ENCODE measurements at regions not wholly inside any gene's neighbourhood (a gene's known extent, or its start where the extent isn't known, plus 50 kb on each side); places are given as distances from the start of the nearest gene placed in this dataset.

DNA sequence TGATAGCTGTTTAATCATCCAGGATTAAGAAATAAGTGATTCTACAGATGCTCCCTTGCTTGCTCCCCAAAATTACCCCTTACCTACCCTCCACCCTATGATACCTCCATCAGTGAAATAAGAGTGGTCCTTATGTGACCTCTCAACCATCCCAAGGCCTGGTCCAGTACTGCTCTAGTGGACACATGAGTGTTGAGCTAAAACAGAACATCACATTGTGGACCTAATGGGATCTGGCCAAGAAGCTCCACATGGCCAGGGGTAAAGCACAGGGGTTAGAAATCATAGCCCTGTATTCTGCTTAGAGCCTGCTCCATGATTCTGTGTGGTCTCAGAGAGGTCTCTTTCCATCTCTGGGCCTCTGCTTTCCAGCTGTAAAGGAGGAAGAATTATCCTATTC lies 355.6 kb downstream of the TNS1 start:
- Histone ChIP-seq H2AFZ (ENCODE audit: low read length) (no peak overlapping the region), H3K27me3 (ENCODE audit: low read length) (no peaks in the 10 kb centered on the region), H3K9me3 (ENCODE audit: low read length) (no peaks in the 10 kb centered on the region), H3K4me3 (ENCODE audit: low read length) (no peak overlapping the region), H3K9ac (ENCODE audit: low read length) (no peak overlapping the region), H3K27ac (ENCODE audit: low read length) (no peak overlapping the region), H3K9me2 (replicated peaks; ENCODE audit: insufficient read depth, low read length) (no peaks in the 10 kb centered on the region), H4K20me1 (ENCODE audit: insufficient read depth, low read depth, low read length) (no peaks in the 10 kb centered on the region), H3K79me2 (ENCODE audit: low read length) (no peaks in the 10 kb centered on the region), H3K4me2 (ENCODE audit: low read depth, low read length, poor library complexity, severe bottlenecking) (no peak overlapping the region), H3K4me1 (ENCODE audit: low read length) (no peaks in the 10 kb centered on the region), H3K36me3 (ENCODE audit: insufficient read depth, low read length) (no peaks in the 10 kb centered on the region)
- DNase-seq = no peak

DNA sequence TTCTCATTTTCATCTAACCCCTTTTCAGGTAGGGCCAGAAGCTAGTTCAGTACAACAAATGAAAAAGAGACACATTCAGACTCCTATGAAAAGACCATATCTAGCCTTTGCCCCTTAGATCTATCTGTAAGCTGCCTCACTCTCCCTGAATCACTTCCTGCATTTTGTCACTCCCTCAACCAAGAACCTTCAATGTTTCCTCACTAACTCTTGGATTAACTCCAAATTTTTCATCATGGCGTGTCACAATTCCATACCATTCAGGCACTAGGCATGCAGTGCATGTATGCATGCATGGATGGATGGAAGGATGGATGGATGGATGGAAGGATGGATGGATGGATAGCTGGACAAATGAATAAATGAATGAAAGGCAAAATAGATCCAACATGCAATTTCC lies 356.9 kb downstream of the TNS1 start:
- no peaks in the 10 kb centered on the region for H3K4me1 ChIP-seq (ENCODE audit: low read length)
- no peaks in the 10 kb centered on the region for H3K27me3 ChIP-seq (ENCODE audit: low read length)
- no peaks in the 10 kb centered on the region for H3K36me3 ChIP-seq (ENCODE audit: insufficient read depth, low read length)
- H3K79me2 ChIP-seq (ENCODE audit: low read length) = no peaks in the 10 kb centered on the region
- no peaks in the 10 kb centered on the region for H3K9me3 ChIP-seq (ENCODE audit: low read length)
- no peak overlapping the region for H2AFZ ChIP-seq (ENCODE audit: low read length)
- H3K4me3 ChIP-seq (ENCODE audit: low read length) = no peak overlapping the region
- no peak overlapping the region for H3K27ac ChIP-seq (ENCODE audit: low read length)
- no peaks in the 10 kb centered on the region for H3K9me2 ChIP-seq (replicated peaks; ENCODE audit: insufficient read depth, low read length)
- H4K20me1 ChIP-seq (ENCODE audit: insufficient read depth, low read depth, low read length) = no peaks in the 10 kb centered on the region
- no peak overlapping the region for H3K4me2 ChIP-seq (ENCODE audit: low read depth, low read length, poor library complexity, severe bottlenecking)
- no peak for DNase-seq
- H3K9ac ChIP-seq (ENCODE audit: low read length) = no peak overlapping the region

DNA sequence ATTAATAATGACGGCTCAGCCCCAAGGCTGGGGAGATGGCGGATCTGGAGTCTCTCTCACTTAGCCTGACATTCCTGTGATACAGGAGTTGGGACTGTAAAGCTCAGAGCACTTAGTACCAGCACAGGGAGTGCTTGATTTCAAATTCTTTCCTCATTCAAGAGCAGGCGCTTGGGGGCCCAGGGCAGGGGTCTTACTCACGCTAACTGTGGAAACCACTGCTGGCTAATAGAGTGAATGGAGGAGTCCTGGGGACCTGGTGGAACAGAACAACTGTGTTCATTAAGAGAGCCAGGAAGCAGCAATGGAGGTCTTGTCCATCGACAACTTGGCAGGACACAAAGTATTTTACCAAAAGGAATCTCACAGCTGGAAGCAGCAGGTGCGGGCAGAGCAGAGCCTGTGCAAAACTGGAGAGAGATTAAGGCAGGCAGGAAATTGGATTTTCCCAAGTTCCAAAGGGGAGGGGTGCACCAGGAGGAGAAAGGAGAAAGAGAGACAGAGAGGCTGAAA lies 358.9 kb downstream of the TNS1 start:
- Histone ChIP-seq H2AFZ (ENCODE audit: low read length) (no peak overlapping the region), H3K4me3 (ENCODE audit: low read length) (no peak overlapping the region), H4K20me1 (ENCODE audit: insufficient read depth, low read depth, low read length) (no peaks in the 10 kb centered on the region)

DNA sequence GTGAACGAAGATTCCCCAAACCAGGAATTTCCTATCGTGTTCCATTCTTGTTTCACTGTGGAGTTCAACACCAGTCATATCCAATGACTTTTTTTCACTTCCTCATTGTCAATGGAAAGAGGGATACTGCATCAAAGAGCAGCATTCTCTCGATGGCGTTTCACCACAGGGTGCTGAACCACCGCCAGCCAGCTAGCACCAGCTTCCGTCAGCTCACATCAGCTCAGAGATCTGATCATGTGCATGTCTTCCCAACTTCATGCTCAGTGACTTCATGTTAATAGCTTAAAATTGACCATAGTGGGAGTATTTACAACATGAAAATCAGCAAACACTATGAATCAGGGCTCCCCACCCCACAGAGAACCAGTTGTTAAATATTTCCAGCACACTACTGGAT lies 359.9 kb downstream of the TNS1 start:
- Histone ChIP-seq H3K4me3 (ENCODE audit: low read length) (no peak overlapping the region), H3K79me2 (ENCODE audit: low read length) (no peaks in the 10 kb centered on the region), H3K9me3 (ENCODE audit: low read length) (no peaks in the 10 kb centered on the region), H2AFZ (ENCODE audit: low read length) (no peak overlapping the region), H3K4me1 (ENCODE audit: low read length) (no peaks in the 10 kb centered on the region), H3K27ac (ENCODE audit: low read length) (no peak overlapping the region), H3K9me2 (replicated peaks; ENCODE audit: insufficient read depth, low read length) (no peaks in the 10 kb centered on the region), H3K36me3 (ENCODE audit: insufficient read depth, low read length) (no peaks in the 10 kb centered on the region), H3K4me2 (ENCODE audit: low read depth, low read length, poor library complexity, severe bottlenecking) (no peak overlapping the region), H3K9ac (ENCODE audit: low read length) (no peak overlapping the region), H4K20me1 (ENCODE audit: insufficient read depth, low read depth, low read length) (no peaks in the 10 kb centered on the region), H3K27me3 (ENCODE audit: low read length) (no peaks in the 10 kb centered on the region)
- no peak for DNase-seq

More for the DNA sequence above, 358.9 kb downstream of the TNS1 start:
- H3K79me2 ChIP-seq (ENCODE audit: low read length) = no peaks in the 10 kb centered on the region
- no peaks in the 10 kb centered on the region for H3K4me1 ChIP-seq (ENCODE audit: low read length)
- no peak overlapping the region for H3K27ac ChIP-seq (ENCODE audit: low read length)
- H3K9ac ChIP-seq (ENCODE audit: low read length) = no peak overlapping the region
- no peaks in the 10 kb centered on the region for H3K27me3 ChIP-seq (ENCODE audit: low read length)
- no peaks in the 10 kb centered on the region for H3K9me2 ChIP-seq (replicated peaks; ENCODE audit: insufficient read depth, low read length)
- H3K36me3 ChIP-seq (ENCODE audit: insufficient read depth, low read length) = no peaks in the 10 kb centered on the region
- no peaks in the 10 kb centered on the region for H3K9me3 ChIP-seq (ENCODE audit: low read length)
- no peak for DNase-seq
- no peak overlapping the region for H3K4me2 ChIP-seq (ENCODE audit: low read depth, low read length, poor library complexity, severe bottlenecking)

DNA sequence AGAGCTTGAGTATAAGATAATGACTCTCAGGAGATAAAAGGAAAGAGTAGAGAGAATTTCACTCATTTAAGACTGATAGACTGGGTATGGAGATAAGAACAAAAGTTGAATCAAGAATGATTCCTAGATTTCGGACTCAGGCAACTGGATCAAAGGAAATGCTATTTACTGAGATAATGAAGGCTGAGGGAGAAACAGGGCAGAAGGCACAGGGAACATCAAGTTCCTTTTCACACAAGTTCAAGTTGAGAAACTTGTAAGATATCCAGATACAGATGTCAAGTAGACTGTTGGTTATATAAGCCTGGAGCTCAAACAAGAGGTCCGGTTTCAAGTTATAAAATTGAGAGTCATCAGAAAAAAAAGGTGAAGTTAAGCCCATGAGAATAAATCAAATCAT lies 360.8 kb downstream of the TNS1 start:
- Histone ChIP-seq H2AFZ (ENCODE audit: low read length) (no peak overlapping the region), H3K9me2 (replicated peaks; ENCODE audit: insufficient read depth, low read length) (no peaks in the 10 kb centered on the region), H3K36me3 (ENCODE audit: insufficient read depth, low read length) (no peaks in the 10 kb centered on the region)

DNA sequence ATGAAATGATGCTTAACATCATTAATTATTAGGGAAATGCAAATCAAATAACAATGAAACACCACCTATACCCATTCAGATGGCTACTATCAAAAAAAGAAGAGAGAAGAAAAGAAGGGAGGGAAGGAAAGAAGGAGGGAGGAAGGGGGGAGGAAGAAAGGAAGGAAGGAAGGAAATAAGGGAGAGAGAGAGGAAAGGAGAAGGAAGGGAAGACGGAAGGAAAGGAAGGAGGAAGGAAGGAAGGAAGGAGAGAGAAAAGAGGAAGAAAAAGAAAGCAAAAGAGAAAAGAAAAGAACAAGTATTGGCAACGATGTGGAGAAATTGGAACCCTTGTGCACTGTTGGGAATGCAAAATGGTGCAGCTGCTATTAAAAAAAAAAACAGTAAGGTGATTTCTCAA lies 363.3 kb downstream of the TNS1 start:
- Histone ChIP-seq H3K4me1 (ENCODE audit: low read length) (no peaks in the 10 kb centered on the region), H3K36me3 (ENCODE audit: insufficient read depth, low read length) (no peaks in the 10 kb centered on the region), H2AFZ (ENCODE audit: low read length) (no peak overlapping the region), H3K27ac (ENCODE audit: low read length) (no peak overlapping the region), H3K4me3 (ENCODE audit: low read length) (no peak overlapping the region), H3K79me2 (ENCODE audit: low read length) (no peaks in the 10 kb centered on the region), H3K27me3 (ENCODE audit: low read length) (no peaks in the 10 kb centered on the region), H3K4me2 (ENCODE audit: low read depth, low read length, poor library complexity, severe bottlenecking) (no peak overlapping the region), H3K9me3 (ENCODE audit: low read length) (no peaks in the 10 kb centered on the region), H4K20me1 (ENCODE audit: insufficient read depth, low read depth, low read length) (no peaks in the 10 kb centered on the region), H3K9ac (ENCODE audit: low read length) (no peak overlapping the region), H3K9me2 (replicated peaks; ENCODE audit: insufficient read depth, low read length) (no peaks in the 10 kb centered on the region)
- no peak for DNase-seq

More for the DNA sequence above, 360.8 kb downstream of the TNS1 start:
- Histone ChIP-seq H3K9me3 (ENCODE audit: low read length) (no peaks in the 10 kb centered on the region), H3K79me2 (ENCODE audit: low read length) (no peaks in the 10 kb centered on the region), H3K4me2 (ENCODE audit: low read depth, low read length, poor library complexity, severe bottlenecking) (no peak overlapping the region), H3K4me1 (ENCODE audit: low read length) (no peaks in the 10 kb centered on the region), H4K20me1 (ENCODE audit: insufficient read depth, low read depth, low read length) (no peaks in the 10 kb centered on the region), H3K9ac (ENCODE audit: low read length) (no peak overlapping the region), H3K27ac (ENCODE audit: low read length) (no peak overlapping the region), H3K27me3 (ENCODE audit: low read length) (no peaks in the 10 kb centered on the region), H3K4me3 (ENCODE audit: low read length) (no peak overlapping the region)
- no peak for DNase-seq

DNA sequence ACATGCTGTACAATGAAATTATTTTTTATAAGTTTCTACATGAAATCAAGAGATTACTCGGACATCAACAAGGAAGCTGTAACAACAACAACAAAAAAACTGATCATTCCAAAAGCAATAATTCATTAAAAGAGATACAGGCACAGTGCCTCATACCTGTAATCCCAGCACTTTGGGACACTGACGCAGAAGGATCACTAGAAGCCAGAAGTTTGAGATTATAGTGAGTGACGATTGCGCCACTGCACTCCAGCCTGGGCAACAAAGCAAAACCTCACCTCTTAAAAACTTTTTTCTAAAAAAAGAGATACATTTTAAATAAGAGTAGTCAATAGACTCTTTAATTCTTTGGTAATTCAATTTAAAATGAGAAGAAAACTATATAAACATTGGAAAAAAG lies 364.3 kb downstream of the TNS1 start:
- Histone ChIP-seq H3K27ac (ENCODE audit: low read length) (no peak overlapping the region), H3K4me3 (ENCODE audit: low read length) (no peak overlapping the region), H3K79me2 (ENCODE audit: low read length) (no peaks in the 10 kb centered on the region), H3K4me2 (ENCODE audit: low read depth, low read length, poor library complexity, severe bottlenecking) (no peak overlapping the region), H3K27me3 (ENCODE audit: low read length) (no peaks in the 10 kb centered on the region), H3K36me3 (ENCODE audit: insufficient read depth, low read length) (no peaks in the 10 kb centered on the region), H4K20me1 (ENCODE audit: insufficient read depth, low read depth, low read length) (no peaks in the 10 kb centered on the region), H3K9me3 (ENCODE audit: low read length) (no peaks in the 10 kb centered on the region), H2AFZ (ENCODE audit: low read length) (no peak overlapping the region), H3K9me2 (replicated peaks; ENCODE audit: insufficient read depth, low read length) (no peaks in the 10 kb centered on the region), H3K4me1 (ENCODE audit: low read length) (no peaks in the 10 kb centered on the region), H3K9ac (ENCODE audit: low read length) (no peak overlapping the region)
- DNase-seq = no peak

DNA sequence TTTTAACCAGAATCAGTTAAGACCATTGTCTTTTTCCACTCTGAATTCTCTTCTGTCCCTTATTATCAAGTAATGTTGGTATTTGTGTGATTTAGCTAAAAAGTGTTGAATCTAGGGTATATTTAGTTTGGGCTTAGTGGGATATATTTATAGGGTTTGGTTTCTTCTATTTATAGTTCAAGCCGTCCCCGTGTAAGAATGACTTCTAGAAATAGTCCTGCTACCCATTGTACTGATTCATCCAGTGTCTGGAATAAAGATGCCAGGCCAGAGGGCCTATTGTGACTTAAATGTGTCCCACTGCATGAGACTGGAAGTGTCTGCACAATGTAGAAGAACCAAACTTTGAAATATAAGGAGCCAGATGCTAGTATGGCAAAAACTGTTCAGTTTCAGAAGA lies 364.8 kb downstream of the TNS1 start:
- no peak overlapping the region for H3K4me2 ChIP-seq (ENCODE audit: low read depth, low read length, poor library complexity, severe bottlenecking)
- H3K36me3 ChIP-seq (ENCODE audit: insufficient read depth, low read length) = no peaks in the 10 kb centered on the region
- no peak overlapping the region for H3K4me3 ChIP-seq (ENCODE audit: low read length)
- DNase-seq = no peak
- no peak overlapping the region for H2AFZ ChIP-seq (ENCODE audit: low read length)
- no peaks in the 10 kb centered on the region for H3K79me2 ChIP-seq (ENCODE audit: low read length)
- H3K9ac ChIP-seq (ENCODE audit: low read length) = no peak overlapping the region
- no peaks in the 10 kb centered on the region for H3K4me1 ChIP-seq (ENCODE audit: low read length)
- no peaks in the 10 kb centered on the region for H4K20me1 ChIP-seq (ENCODE audit: insufficient read depth, low read depth, low read length)
- no peaks in the 10 kb centered on the region for H3K27me3 ChIP-seq (ENCODE audit: low read length)
- H3K27ac ChIP-seq (ENCODE audit: low read length) = no peak overlapping the region
- H3K9me3 ChIP-seq (ENCODE audit: low read length) = no peaks in the 10 kb centered on the region
- H3K9me2 ChIP-seq (replicated peaks; ENCODE audit: insufficient read depth, low read length) = no peaks in the 10 kb centered on the region

DNA sequence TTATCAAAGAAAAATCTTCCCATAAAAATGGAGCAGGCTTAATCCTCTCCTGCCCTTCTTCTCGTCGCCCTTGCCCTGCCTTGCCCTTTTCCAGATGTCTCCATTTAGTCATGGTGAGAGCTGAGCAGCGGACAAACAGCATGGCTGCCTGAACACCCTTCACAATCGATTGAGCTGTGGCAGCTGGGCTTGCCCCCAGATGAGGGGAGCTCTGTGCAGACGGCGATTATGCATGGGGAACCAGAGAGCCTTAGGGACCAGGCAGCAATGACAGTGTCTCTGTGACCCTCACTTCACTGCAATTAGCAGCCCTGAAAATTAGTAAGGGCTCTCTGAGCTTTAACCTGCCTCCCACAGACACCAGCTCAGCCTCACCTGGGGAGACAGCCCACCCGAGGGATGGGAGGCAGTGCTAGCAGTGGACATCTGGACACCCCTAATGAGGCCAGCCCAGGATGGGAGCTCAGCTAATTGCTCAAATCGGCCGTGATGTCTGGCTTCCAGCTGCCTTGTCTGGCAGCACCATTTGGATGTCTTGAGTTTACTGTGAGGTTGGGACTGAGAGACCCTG lies 365.7 kb downstream of the TNS1 start:
- H3K27me3 ChIP-seq (ENCODE audit: low read length) = no peaks in the 10 kb centered on the region
- no peaks in the 10 kb centered on the region for H3K36me3 ChIP-seq (ENCODE audit: insufficient read depth, low read length)
- H3K4me3 ChIP-seq (ENCODE audit: low read length) = no peak overlapping the region
- H3K4me1 ChIP-seq (ENCODE audit: low read length) = no peaks in the 10 kb centered on the region
- H3K4me2 ChIP-seq (ENCODE audit: low read depth, low read length, poor library complexity, severe bottlenecking) = no peak overlapping the region
- H3K27ac ChIP-seq (ENCODE audit: low read length) = no peak overlapping the region
- H3K9me2 ChIP-seq (replicated peaks; ENCODE audit: insufficient read depth, low read length) = no peaks in the 10 kb centered on the region
- H2AFZ ChIP-seq (ENCODE audit: low read length) = no peak overlapping the region
- no peak for DNase-seq
- no peaks in the 10 kb centered on the region for H3K9me3 ChIP-seq (ENCODE audit: low read length)
- no peak overlapping the region for H3K9ac ChIP-seq (ENCODE audit: low read length)
- H4K20me1 ChIP-seq (ENCODE audit: insufficient read depth, low read depth, low read length) = no peaks in the 10 kb centered on the region
- H3K79me2 ChIP-seq (ENCODE audit: low read length) = no peaks in the 10 kb centered on the region
